ENCODE measurements at regions not wholly inside any gene's neighbourhood (a gene's known extent, or its start where the extent isn't known, plus 50 kb on each side); places are given as distances from the start of the nearest gene placed in this dataset.

- Histone ChIP-seq H2BK120ac (ENCODE audit: low read depth, low read length, poor library complexity, severe bottlenecking) (no peak overlapping the region), H2AK5ac (ENCODE audit: insufficient read length, low read length) (no peak overlapping the region), H3K18ac (ENCODE audit: insufficient read length, low read depth, low read length) (no peak overlapping the region), H3K4ac (ENCODE audit: low read depth, low read length) (no peak overlapping the region), H2BK5ac (ENCODE audit: insufficient read length, low read length) (no peak overlapping the region), H3K79me2 (ENCODE audit: insufficient read depth, low read length) (no peaks in the 10 kb centered on the region), H3K27ac (ENCODE audit: insufficient read length, low read depth, low read length) (no peak overlapping the region), H4K20me1 (ENCODE audit: control insufficient read depth, insufficient read depth, insufficient read length) (no peaks in the 10 kb centered on the region), H3K4me2 (ENCODE audit: insufficient read depth, insufficient read length, low read length) (no peak overlapping the region), H3K9ac (ENCODE audit: extremely low read depth, insufficient read length, low read length) (no peak overlapping the region), H3K56ac (ENCODE audit: insufficient read length, low read depth, low read length) (no peak overlapping the region), H3K27me3 (ENCODE audit: insufficient read depth, low read length) (no peaks in the 10 kb centered on the region), H3K79me1 (ENCODE audit: insufficient read depth, low read depth, low read length, poor library complexity, severe bottlenecking) (no peaks in the 10 kb centered on the region), H4K8ac (replicated peaks; ENCODE audit: insufficient read length, low read depth, low read length) (no peak overlapping the region), H3T11ph (ENCODE audit: low read length) (no peak overlapping the region), H2AFZ (ENCODE audit: low read length) (no peak overlapping the region), H2BK15ac (ENCODE audit: low read depth, low read length) (no peak overlapping the region), H3K9me3 (ENCODE audit: control insufficient read depth, low read depth, low read length) (no peaks in the 10 kb centered on the region), H4K5ac (ENCODE audit: insufficient read length, low read depth, low read length) (no peak overlapping the region), H2BK20ac (ENCODE audit: low read depth, low read length, poor library complexity, severe bottlenecking) (no peak overlapping the region), H3K23me2 (ENCODE audit: insufficient read length, low read depth, low read length, poor library complexity, severe bottlenecking) (no peaks in the 10 kb centered on the region), H3K14ac (ENCODE audit: insufficient read depth, low read length) (no peak overlapping the region), H3K4me1 (ENCODE audit: insufficient read depth, low read length) (peaks cover 5% of the 10 kb centered on the region), H2BK12ac (ENCODE audit: insufficient read length, low read depth, low read length) (no peak overlapping the region), H3K23ac (ENCODE audit: insufficient read length, low read depth, low read length) (no peak overlapping the region), H4K91ac (ENCODE audit: insufficient read length, low read depth, low read length) (no peak overlapping the region)
- Mint-ChIP-seq H3K4me1 (peaks cover 29 to 32% of the 10 kb centered on the region in 2 experiments), H3K4me3 (no peak overlapping the region), H3K9me3 (no peaks in the 10 kb centered on the region; a peak in 1 of 5 replicates), H3K27me3 (ENCODE audit: low read depth) (no peaks in the 10 kb centered on the region), H3K27ac (no peak overlapping the region), H3K36me3 (ENCODE audit: insufficient read depth in 1 of 3, low read depth in 3 of 3) (peaks cover 0 to 9% (median 3%) of the 10 kb centered on the region in 3 experiments; a peak in 4 of 7 replicates)
- TF ChIP-seq, protein P1, sequence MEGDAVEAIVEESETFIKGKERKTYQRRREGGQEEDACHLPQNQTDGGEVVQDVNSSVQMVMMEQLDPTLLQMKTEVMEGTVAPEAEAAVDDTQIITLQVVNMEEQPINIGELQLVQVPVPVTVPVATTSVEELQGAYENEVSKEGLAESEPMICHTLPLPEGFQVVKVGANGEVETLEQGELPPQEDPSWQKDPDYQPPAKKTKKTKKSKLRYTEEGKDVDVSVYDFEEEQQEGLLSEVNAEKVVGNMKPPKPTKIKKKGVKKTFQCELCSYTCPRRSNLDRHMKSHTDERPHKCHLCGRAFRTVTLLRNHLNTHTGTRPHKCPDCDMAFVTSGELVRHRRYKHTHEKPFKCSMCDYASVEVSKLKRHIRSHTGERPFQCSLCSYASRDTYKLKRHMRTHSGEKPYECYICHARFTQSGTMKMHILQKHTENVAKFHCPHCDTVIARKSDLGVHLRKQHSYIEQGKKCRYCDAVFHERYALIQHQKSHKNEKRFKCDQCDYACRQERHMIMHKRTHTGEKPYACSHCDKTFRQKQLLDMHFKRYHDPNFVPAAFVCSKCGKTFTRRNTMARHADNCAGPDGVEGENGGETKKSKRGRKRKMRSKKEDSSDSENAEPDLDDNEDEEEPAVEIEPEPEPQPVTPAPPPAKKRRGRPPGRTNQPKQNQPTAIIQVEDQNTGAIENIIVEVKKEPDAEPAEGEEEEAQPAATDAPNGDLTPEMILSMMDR (conservative IDR thresholded peaks at IDR 0.05): no peak
- WGBS (ENCODE audit: extremely low coverage, insufficient read length, low lambda C conversion rate): no CpG with 5 or more reads among the region's 2 CpGs
- no peak for DNase-seq
These were observed 1298.5 kb downstream of the ROBO2 start for GRCh38 chr3:78338405-78338804.
